ENCODE measurements at regions not wholly inside any gene's neighbourhood (a gene's known extent, or its start where the extent isn't known, plus 50 kb on each side); places are given as distances from the start of the nearest gene placed in this dataset.

DNA sequence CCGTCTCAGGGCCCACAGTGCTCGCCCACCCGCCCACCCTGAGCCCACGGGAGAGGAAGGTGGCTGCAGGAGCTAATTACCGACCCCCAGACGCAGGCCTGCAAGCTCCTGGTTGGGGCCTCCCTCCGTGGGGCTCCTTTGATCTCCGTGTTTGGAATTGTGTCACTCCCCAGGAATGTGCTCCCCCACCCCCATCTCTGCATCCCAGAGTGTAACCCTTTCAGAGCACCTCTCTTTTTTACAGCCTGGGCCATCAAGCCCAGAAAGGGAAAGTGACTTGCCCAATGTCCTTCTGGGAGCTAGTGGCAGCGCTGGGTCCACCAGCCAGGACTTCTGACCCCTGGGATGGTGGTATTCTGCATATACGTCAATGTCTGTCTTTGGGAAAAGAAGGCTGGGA is 335.1 kb downstream of the CYRIA start:
- no peak for DNase-seq

DNA sequence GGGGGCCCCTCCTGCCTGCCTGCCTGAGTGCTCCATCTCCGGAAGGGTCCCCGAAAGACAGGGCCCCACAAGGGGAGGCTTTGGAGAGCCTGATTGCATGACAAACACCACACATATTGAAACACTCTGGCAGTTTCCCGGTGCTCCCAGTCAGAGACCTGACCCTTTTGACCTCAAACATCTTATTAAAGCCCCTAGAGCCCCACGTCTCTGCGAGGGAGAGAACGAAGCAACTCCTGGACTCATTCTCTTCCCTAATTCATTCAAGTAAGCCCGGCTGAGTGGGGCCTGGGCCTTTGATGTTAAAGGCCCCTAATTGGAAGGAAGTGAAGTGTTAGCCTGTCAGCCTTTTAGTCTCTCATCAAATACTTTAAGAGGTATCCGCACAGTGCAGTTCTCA is 335.6 kb downstream of the CYRIA start:
- DNase-seq, result peak; percentile 54

DNA sequence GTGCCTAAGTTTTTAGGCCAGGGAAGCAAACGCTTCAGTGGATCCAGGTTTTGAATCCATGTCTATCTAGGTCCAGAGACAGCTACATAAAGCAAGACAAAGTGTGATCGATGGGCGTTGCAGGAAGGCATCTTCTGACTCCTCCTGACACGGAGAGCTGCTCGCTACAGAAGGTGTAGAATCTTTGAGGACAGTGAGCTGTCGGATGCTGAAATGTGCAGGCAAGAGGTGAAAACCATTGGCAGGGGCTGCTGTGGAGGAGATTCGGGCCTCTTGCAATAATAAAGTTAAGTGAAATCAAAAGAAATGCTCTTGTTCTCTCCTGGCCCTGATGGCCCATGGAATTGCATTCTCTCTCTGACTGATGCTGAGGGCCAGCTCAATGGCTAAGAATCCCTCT is 336.2 kb downstream of the CYRIA start:
- no peak for DNase-seq

DNA sequence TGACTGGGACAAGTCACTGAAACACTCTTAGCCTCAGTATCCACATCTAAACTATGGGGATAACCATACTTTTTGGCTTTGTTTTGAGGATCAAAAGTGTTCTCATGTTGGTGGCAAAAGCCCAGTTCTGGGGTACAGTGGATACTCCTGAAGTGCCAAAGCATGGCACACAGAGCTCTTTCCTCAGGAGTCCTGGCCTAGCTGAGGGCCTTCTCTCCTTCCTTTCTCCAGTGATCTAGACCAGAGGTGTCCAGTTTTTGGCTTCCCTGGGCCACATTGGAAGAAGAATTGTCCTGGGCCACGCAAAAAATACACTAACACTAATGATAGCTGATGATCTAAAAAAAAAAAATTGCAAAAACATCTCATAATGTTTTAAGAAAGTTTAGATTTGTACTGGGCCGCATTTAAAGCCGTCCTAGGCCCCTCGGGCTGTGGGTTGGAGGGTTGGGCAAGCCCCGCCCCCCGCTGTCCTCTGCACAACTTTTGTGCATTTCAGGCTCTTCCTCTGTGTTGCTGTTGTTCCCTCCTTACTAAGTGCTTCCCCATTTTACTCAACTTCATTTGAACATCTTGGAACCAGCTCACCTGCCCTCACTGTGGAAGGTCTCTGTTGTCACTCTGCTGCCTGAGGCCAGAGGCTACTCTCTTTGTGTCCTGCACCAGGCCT is 337.0 kb downstream of the CYRIA start:
- no peak for DNase-seq

DNA sequence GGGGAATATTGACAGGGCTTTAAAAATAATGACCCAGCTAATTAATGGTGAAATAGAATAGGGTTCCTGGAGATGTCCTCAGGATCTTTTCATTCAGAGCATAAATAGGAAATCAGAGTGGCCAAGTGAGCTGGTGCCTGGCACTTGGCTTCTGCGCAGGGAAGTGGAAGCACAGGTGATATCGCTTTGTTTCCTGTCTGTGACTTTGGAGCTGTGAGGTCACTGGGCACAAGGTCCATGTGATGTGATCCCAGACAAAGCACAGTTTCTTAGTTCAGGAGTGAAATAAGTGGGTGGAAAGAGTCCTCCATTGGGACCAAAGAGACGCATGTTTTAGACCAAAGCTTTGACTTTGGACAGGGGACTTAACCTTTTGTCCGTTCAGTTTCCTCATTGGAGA is 338.3 kb downstream of the CYRIA start:
- DNase-seq, result no peak

DNA sequence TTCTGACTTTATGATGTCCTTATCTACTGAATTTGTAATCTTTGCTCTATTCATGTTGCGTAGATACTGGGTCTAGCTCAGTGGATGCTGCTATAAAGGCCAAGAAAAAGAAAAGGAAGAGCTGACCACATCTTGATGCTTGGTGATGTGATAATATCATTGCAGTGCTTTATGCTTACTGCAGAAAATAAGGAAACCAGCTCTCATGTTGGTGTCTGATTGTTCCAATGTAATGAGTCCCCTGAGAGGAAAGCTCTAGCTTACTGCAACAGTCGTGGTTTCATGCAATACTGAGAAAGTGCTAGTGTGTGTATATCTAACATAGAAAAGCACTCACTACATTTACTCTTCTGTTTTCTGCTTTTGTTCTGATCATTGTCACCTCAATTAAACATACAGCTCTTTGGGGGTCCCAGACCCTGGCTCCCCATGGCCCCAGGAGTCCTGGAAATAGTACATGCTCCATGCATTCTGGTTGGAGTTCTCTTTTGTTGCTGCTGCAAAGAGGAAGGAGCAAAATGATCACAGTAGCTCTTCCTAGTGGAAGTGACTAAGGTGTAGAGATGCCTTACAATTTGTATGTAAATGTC is 338.8 kb downstream of the CYRIA start:
- no peak for DNase-seq

DNA sequence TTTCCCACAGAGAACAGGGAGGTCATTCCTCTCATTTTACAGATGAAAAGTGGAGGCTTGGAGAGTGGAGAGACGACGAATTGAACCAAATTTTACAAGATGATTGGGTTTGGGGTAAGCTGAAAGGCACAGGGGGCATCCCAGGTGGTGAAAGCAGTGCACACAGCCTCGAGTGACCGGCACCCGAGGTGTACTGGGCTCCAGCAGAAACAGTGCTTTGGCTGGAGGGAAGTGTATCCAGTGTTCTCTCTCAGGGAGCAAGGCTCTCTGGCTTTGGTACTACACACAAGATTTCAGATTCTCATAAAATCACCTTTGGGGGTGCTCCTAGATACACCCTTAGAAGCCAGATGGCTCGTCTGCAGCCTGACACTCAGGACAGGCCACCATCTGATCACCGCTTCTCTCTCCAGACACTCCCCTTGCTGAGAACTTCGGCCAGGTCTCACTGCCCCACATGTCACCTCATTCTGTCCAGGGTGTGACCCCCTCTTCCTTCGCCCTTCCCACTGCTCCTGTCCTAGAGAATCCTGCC is 339.6 kb downstream of the CYRIA start:
- no peak for DNase-seq

DNA sequence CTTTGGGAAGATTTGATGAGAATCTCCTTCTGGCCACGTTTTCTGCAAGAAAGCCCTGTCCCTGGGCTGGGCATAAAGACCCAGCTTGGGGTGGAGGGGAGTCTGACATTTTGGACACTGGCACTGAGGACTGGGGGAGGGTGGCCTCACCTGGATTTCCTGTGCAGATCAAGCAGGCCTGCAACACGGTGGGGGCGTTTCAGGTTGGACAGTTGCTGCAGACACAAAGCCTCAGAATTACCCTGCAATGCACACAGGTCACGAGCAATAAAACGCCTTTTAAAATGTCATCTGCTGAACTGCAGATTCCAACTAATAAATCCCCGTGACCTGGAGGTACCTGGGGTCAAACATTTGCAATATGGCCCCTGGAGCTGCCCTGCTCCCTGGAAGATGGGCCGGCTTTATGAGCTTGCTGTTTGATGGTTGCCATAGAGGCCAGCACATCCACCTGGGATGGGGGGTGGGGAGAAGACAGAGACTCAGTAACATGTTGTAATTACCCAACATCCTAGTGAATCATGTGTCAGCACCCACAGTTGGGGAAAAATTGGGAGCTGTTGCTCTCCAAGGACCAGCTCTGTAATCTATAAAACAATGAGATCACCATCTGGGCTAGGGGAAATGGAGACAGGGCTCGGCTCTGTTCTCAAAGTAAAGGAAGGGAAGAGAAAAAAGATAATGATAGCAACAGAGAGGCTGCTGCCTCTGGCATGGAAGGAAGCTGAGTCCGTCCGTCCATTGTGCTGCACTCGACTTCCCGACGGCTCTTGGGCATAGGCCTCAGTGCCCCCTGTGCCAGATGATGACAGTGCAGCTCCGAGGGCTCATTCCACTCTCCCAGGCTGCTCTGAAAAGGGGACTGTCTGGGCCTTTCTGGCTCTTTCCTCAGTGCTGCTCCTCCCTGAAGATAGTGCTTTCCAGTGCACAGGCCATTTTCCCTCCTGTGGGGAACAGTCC is 340.3 kb downstream of the CYRIA start:
- no peak for DNase-seq

DNA sequence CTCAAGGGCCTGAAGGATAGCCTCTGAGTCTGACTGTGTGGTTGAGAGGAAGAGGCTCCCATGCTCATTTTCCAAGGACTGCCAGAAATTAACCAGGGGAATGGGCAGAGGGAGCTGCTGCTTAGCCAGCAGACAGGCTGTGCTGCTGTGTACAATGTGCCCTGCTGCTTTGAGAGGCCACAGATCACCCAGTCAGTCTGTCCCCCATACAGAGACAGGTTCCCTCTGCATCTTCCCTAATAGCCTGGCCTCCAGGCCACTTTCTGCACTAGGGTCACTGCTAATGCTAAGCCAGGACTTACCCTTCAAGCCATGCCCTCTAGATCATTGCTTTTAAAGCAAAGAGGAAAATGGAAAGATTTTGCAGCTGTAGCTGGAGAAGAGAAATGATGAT is 341.1 kb downstream of the CYRIA start:
- no peak for DNase-seq

DNA sequence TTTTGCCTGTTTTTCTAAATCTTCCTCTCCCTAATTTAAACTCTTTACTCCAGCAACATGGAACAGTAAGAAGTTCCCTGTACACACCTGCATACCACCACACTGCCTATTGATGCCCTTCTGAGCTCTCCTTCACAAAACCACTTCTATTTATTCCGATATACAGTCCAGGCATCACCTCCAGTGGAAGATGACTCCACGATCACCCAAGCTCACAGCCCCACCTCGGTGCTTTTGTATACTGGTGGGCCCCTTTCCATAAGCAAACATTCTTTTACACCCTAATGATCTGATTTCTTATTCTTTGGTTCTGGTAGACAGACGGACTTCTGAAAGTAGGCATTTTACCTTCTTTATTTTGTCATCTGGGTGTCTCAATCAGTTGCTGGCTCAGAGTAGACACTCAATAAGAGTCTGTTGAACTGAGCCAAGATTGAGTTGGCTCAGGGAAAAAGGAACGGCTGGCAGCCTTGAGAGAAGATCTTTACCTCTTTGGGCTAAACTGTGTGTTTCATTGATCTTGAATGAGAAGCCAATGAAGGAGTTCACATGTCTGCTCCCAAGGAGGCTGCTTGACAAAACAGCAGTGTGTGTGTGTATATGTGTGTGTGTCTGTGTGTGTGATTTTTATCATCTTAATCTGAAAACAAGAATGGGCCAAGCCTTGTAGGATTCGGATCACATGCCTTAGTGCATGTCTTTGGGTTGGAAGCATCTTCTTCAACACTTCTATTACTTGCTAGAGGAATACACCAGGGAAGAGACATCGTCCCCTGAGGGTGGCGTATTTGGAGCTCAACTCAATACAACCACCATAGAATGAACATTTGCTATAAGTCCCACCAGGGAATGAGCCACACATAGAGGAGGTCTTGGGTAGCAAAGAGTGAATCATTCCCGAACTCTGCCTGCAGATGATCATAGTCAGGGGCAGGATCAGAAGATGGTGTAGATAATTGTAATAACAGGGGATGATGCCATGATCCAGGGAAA is 341.8 kb downstream of the CYRIA start:
- DNase-seq, result no peak

DNA sequence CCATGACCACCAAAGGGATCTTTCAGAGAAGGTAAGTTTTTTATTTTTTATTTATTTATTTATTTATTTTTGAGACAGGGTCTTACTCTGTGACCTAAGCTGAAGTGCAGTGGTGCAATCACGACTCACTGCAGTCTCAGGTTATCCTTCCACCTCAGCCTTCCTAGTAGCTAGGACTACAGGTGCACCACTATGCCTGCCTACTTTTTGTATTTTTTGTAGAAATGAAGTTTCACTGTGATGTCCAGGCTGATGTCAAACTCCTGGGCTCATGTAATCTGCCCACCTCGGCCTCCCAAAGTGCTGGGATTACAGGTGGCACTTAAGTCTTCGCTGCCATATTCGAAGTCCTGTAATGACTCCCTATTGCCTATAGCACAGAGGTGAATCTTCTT is 342.5 kb downstream of the CYRIA start:
- DNase-seq, result no peak

DNA sequence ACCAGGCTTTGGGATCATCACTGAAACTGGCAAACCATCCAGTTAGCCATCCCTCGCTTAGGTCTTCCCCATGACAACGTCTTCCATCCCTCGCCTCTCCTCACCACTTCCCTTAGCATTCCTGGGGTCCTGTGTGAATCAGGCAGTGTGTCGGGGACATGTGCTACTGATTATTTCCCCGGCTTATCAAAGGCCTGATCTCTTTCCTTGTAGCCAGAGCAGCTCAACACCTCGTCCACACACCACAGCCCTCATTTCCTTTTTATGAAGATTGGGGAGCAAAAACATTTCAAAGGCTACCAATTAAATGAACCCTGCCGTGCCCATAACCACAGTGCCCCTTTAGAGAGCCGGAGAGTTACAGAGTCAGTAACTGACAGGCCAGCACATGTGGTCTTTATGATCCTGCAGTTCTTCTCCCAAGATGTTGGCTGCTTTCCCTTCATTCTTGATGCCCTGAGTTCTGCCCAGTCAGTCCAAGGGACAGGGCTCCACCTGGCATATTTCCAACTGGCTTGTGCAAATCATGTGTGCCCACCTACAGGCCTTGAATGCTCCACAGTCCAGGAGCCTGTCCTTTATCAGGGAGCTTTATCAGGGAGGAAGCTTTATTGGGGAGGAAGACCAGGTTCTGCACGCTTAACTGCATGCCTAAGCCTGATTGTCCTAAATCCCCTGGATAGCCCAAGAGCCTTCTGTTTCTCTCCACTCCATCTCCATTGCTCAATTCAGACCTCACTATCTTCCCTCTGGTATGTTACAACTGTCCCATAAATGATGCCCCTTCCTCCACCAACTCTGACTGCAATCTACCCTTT is 343.1 kb downstream of the CYRIA start:
- DNase-seq, result no peak

DNA sequence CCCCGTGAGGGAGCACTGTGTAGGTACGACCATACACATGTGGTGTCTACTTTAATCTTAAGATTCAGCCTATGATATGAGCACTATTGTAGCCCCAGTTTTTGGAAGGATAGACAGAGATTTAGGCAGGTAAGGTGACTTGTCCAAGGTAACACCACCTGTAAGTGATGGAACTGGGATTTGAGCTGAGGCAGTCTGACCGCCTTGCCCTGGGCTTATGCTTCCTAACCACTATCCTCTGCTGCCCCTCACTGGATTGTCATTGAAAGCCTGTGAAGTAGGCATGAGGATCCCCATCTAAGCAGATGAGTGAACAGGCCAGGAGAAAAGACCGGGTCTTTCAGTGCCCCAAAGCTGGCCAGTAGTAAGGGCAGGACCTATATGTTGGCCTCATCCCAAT is 343.8 kb downstream of the CYRIA start:
- no peak for DNase-seq

DNA sequence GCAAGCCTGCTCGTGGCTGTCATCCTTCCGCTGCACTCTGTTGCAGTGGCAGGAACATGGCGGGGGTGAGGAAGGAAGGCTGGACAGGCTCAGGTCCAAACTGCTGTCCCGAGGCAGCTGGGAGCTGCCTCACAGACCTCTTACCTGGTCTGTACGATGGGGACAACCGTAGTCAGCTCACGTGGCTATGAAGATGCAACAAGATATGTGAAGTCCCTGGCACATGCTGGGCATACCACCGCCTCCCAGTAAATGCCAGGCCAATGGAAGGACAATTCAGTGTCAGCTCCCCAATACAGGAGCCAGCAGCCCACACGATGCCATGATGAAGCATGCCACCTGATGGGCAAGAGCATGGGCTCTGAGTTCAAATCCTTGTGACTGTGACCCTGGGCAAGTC is 344.4 kb downstream of the CYRIA start:
- DNase-seq, result no peak

DNA sequence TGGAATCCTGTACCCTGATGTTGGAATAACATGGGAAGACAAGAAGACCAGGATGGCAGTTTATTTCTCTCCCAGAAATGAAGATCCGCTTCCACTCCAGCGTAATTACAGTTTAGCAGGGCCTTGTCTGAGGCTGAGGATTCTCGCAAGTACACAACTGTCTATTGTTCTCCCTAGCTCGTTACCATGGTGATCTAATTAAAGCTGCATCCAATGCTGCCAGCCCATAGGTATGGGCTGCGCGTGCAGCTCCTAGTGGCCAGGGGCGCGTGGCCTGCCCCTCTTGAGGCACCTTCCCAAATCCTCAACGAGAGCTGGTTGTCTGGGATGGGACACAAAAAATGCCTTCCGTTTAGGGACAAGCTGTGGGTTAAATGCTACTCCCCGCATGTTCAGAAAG is 344.9 kb downstream of the CYRIA start:
- no peak for DNase-seq

DNA sequence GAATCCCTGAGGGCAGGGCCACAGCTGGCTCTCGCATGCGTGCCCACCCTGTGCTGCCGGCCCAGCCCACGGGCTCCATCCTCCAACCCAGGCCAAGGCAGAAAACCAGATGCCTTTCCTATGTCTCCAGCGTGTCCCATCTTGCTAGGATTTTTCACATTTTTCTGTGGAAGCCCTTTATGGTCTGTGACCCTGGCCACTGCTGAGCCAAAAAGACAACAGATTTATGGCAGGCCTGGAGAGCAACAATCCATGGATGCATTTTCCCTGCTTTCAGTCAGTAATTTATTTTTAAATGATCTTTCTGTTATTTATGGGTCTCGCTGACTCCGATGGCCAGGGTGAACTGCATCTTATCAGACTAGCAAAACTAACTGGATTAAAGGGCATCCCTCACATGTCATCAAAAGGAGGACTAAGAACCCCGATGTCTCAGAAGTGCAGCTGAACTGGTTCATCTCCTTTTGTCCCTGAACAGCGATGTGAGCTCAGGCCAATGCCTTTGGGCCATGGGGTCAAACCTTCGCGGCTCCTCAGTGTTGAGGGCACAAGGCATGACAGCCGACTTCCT is 346.0 kb downstream of the CYRIA start:
- DNase-seq, result peak; percentile 44

DNA sequence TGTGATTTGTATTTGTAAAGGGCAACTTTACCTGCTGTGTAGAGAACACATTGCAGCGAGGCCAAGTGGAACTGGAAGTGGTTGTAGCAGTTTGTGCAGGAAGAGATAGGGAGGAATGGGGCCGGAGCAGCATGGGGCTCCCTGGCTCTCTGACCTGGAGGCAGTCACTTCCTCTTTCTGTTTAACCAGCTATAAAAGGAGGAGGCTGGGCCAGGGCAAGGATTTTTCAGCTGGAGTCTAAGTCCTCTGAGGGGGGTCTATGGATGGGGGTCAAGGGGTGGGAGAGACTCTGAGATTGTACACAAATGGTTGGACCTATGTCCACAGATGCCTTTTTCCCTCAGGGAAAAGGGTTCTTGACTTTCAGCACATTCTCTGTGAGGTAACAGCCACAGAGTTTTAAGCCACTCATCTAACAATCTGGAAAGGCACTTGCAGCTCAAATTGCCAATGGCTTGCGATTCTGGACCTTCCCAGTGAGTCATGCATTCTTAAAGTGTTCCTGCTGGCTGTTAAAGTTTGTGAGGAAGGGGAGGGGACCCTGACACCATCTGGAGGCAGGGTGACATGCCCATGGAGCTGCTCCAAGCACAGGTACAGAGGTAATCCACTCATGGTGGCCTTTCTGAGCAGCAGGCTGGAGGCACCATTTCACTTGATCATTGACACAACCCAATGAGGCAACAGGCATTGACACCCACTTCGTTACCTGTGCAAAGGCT is 347.0 kb downstream of the CYRIA start:
- no peak for DNase-seq

DNA sequence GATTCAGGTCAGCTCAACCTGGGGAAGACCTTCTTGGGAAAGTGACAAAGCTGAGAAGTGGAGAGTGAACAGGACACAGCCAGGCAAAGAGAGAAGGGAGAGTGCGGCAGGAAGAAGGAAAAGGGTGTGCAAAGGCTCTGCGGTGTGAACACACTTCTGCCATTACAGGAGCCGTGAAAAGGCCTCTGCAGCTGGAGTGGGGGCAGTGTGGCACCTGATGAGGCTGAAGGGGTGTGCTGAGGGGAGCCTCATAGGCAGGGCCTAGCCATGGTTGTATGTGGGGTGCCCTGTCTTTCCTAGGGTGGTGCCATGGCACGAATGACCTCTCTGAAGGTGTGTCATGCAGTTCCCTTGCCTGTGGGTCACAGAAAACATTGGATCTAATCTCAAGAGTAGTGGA is 347.6 kb downstream of the CYRIA start:
- DNase-seq, result no peak

DNA sequence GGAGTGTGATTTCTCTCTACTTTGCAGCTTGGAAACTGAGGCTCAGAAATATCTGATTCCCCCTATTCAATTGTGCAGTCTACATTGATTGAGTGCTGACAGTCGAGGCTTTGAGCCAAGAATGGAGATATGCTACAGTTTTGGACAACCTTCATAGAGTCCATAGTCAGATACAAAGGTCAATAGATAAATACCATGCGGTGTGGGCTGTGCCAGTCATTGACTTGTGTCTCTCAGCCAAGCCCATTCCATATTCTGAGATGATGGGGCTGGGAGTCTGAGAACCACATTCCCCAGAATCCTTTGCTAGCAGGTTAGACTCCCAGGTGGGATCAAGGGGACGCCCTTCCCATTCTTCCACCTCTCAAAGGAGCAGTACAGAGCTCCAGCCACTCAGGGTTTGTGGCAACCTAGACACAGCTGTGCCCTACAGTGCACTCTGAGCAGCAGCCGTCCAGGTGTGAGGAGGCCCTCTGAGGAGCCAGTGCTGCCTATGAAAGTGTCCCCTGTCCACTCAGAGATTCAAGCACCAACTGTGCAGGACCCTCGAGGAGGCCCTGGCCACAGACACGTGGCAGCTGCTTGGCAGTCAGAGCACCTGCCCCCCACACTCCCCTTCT is 348.3 kb downstream of the CYRIA start:
- DNase-seq, result no peak

Data from right kidney (tissue), 1 donor.